ENCODE measurements at regions not wholly inside any gene's neighbourhood (a gene's known extent, or its start where the extent isn't known, plus 50 kb on each side); places are given as distances from the start of the nearest gene placed in this dataset.

DNA sequence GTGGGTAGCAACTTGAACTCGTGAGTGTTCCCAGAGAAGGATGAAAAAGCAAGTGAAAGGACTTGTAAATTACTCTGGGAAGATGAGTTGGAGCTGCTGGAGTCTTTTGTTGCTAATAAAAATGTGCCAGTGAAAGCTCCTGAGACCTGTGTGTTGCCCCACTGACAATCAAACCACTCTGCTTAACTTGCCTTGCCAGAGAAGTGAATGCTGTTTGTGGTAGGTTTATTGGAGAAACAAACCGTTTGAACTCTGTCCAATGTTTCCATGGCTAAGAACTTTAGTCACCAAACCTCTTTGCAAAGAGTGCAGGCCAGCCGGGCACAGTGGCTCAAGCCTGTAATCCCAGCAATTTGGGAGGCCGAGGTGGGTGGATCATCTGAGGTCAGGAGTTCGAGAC, 586.9 kb downstream of the PCDH7 start:
- Histone ChIP-seq H3K36me3 (no peaks in the 10 kb centered on the region), H3K4me1 (no peaks in the 10 kb centered on the region), H3K27me3 (no peaks in the 10 kb centered on the region), H3K4me3 (no peak overlapping the region), H3K27ac (no peak overlapping the region), H3K9me3 (no peaks in the 10 kb centered on the region)
- DNase-seq (no peak), ATAC-seq (ENCODE audit: low FRiP score in 2 of 2) (no peak)
- 67 to 71% methylated on average over 5 of the region's 5 CpGs for WGBS, 2 donors
- TF ChIP-seq, protein P1, sequence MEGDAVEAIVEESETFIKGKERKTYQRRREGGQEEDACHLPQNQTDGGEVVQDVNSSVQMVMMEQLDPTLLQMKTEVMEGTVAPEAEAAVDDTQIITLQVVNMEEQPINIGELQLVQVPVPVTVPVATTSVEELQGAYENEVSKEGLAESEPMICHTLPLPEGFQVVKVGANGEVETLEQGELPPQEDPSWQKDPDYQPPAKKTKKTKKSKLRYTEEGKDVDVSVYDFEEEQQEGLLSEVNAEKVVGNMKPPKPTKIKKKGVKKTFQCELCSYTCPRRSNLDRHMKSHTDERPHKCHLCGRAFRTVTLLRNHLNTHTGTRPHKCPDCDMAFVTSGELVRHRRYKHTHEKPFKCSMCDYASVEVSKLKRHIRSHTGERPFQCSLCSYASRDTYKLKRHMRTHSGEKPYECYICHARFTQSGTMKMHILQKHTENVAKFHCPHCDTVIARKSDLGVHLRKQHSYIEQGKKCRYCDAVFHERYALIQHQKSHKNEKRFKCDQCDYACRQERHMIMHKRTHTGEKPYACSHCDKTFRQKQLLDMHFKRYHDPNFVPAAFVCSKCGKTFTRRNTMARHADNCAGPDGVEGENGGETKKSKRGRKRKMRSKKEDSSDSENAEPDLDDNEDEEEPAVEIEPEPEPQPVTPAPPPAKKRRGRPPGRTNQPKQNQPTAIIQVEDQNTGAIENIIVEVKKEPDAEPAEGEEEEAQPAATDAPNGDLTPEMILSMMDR (IDR thresholded peaks at IDR 0.05) = no peak
- TF ChIP-seq POLR2A (IDR thresholded peaks at IDR 0.05) = no peak

- TF ChIP-seq EP300 (IDR thresholded peaks at IDR 0.05) (no peak), POLR2A (IDR thresholded peaks at IDR 0.05) (no peak), POLR2AphosphoS5 (IDR thresholded peaks at IDR 0.05) (no peak)
- TF ChIP-seq, protein P1 (IDR thresholded peaks at IDR 0.05) = no peak
- Histone ChIP-seq H3K27ac (no peak overlapping the region), H3K36me3 (no peaks in the 10 kb centered on the region), H3K9me3 (no peaks in the 10 kb centered on the region), H3K4me3 (no peak overlapping the region), H3K4me1 (no peaks in the 10 kb centered on the region), H3K27me3 (no peaks in the 10 kb centered on the region)
- ATAC-seq (ENCODE audit: low FRiP score in 2 of 2) (no peak), DNase-seq (no peak)
These were observed 604.6 kb downstream of the PCDH7 start for GRCh38 chr4:31324814-31325213.

DNA sequence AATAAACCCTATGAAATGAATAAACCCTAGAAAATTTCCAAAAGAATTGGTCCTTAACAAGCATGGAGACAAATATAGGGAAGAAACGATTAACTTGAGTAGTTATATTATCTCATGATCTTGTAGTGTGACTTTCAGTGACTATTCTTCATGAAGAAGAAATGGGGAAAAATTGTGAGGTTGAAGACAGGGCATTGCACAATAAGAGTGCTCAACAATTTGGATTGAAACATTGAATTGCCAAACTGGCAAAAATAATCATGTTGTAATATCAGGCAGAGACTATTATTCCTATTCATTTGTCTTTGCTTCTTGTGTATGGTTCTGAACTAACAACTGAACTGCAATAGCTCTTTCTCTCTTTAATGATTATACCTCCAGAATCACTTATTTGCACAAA, 605.1 kb downstream of the PCDH7 start:
- no peaks in the 10 kb centered on the region for H3K9me3 ChIP-seq
- TF ChIP-seq, protein P1 (IDR thresholded peaks at IDR 0.05) = no peak
- no peak for TF ChIP-seq EP300 (IDR thresholded peaks at IDR 0.05)
- no peak for TF ChIP-seq POLR2AphosphoS5 (IDR thresholded peaks at IDR 0.05)
- TF ChIP-seq POLR2A (IDR thresholded peaks at IDR 0.05) = no peak
- no peaks in the 10 kb centered on the region for H3K36me3 ChIP-seq
- no peak for DNase-seq
- no peaks in the 10 kb centered on the region for H3K4me1 ChIP-seq
- no peak overlapping the region for H3K27ac ChIP-seq
- H3K4me3 ChIP-seq = no peak overlapping the region
- no peak for ATAC-seq (ENCODE audit: low FRiP score in 2 of 2)
- 73 to 85% methylated on average over 1 of the region's 1 CpG for WGBS, 2 donors
- H3K27me3 ChIP-seq = no peaks in the 10 kb centered on the region

DNA sequence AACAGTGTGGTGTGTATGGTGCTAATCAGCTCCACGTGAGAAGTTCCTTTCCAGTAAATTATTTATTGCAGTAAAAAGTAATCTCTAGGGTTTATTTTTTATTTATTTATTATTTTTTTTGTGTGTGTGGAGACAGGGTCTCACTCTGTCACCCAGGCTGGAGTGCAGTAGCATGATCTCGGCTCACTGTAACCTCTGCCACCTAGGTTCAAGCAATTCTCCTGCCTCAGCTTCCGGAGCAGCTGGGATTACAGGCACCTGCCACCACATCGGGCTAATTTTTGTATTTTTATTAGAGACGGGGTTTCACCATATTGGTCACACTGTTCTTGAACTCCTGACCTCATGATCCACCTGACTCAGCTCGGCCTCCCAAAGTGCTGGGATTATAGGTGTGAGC, 606.9 kb downstream of the PCDH7 start:
- H3K4me1 ChIP-seq = no peaks in the 10 kb centered on the region
- no peak for DNase-seq
- no peaks in the 10 kb centered on the region for H3K27me3 ChIP-seq
- no peaks in the 10 kb centered on the region for H3K36me3 ChIP-seq
- TF ChIP-seq, protein P1 (IDR thresholded peaks at IDR 0.05) = no peak
- no peak for TF ChIP-seq POLR2A (IDR thresholded peaks at IDR 0.05)
- TF ChIP-seq POLR2AphosphoS5 (IDR thresholded peaks at IDR 0.05) = no peak
- TF ChIP-seq EP300 (IDR thresholded peaks at IDR 0.05) = no peak
- WGBS, 2 donors = 88 to 91% methylated on average over 6 of the region's 6 CpGs
- H3K9me3 ChIP-seq = no peaks in the 10 kb centered on the region
- no peak overlapping the region for H3K4me3 ChIP-seq
- no peak overlapping the region for H3K27ac ChIP-seq
- no peak for ATAC-seq (ENCODE audit: low FRiP score in 2 of 2)

DNA sequence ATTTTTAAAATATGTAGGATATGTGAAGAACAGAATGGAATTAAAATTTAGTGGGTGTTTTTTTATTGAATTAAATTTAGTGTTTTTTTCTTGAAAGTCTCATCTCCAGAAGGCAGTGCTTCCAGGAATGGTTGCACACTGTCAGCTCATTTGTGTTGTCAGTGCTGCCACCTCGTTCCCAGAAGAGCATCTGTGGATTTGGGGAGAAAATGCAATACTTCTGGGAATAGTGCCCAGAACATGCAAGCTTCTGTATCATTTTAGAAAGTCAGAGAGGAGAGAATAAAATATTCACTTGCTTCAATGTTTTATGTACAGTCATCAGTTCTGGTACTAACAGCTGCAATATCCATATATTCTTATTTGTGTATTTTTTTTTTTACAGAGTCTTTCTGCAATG, 608.8 kb downstream of the PCDH7 start:
- DNase-seq = no peak
- Histone ChIP-seq H3K27ac (no peak overlapping the region), H3K9me3 (no peaks in the 10 kb centered on the region), H3K27me3 (no peaks in the 10 kb centered on the region), H3K36me3 (no peaks in the 10 kb centered on the region), H3K4me1 (no peaks in the 10 kb centered on the region), H3K4me3 (no peak overlapping the region)
- ATAC-seq (ENCODE audit: low FRiP score in 2 of 2) = no peak
- 26 to 44% methylated on average over 1 of the region's 1 CpG for WGBS, 2 donors
- no peak for TF ChIP-seq POLR2AphosphoS5 (IDR thresholded peaks at IDR 0.05)
- TF ChIP-seq, protein P1 (IDR thresholded peaks at IDR 0.05) = no peak
